ENCODE measurements at regions not wholly inside any gene's neighbourhood (a gene's known extent, or its start where the extent isn't known, plus 50 kb on each side); places are given as distances from the start of the nearest gene placed in this dataset.
"Not testable (repeated sequence)": the region's sequence is repeated elsewhere in the genome, so short reads cannot be mapped to it uniquely, and the experiment has no call there.

DNA sequence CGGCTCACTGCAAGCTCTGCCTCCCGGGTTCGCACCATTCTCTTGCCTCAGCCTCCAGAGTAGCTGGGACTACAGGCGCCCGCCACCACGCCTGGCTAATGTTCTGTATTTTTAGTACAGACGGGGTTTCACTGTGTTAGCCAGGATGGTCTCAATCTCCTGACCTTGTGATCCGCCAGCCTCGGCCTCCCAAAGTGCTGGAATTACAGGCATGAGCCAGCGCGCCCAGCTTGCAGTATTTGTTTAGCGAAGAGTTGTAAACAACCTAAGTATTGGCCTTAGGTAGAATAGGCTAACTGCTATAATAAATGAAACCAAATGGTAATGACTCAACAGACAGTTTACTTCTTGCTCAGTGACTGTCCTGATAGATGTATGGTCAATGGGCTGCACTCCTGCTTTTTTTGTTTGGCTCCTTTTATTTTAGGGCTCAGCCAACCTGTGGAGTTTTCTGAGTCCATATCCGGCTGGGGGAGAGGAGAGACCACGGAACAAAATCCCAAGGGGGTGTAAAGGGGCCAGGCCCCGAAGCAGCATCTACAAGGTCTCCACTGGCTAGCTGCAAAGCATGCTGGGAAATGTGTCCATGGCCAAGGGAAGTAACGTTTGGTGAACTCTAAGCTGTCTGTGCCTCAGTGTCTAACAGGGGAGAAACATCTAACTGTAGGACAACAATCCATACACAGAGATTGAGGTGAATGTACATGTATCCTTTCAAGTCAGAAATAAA, 841.0 kb upstream of the ID2 start:
- no peak for DNase-seq (ENCODE audit: low read depth, low spot score)

DNA sequence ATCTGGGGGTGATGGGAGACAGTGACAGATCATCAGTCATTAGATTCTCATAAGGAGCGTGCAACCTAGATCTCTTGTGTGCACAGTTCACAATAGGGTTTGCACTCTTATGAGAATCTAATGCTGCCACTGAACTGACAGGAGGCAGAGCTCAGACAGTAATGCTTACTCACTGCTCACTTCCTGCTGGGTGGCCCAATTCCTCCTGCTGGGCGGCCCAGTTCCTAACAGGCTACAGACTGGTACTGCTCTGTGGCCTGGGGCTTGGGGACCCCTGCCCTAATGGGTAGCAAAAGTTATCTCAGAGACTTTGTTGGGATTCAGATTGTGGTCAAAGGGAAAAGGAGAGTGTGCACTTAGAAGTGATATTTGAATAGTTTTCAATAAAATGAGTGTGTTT, 840.1 kb upstream of the ID2 start:
- no peak for DNase-seq (ENCODE audit: low read depth, low spot score)

DNA sequence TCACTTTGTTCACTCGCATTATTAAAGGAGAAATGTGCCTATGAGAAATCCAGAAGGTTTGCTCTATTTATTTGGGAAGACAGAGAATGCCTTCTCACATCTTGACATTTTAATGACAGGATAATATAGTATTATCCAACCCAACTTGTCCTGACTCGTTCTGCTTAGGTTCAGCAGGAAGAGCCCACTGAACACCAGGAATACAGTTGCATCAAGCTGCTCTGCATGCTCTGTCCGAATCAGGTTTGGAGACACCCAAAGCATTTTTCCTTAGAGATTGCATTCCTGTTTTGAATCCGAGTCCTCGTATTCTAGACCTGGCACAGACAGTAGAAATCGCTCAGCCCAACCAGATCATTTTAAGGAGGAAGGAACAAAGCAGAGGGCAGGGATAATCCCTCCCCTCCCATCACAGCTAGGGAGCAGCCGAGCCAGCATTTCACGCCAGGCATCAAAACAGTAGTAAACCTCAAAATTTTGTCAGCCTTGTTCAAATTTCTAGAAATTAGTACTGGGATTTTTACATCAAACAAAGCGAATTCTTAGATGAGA, 837.4 kb upstream of the ID2 start:
- no peak for DNase-seq (ENCODE audit: low read depth, low spot score)

DNA sequence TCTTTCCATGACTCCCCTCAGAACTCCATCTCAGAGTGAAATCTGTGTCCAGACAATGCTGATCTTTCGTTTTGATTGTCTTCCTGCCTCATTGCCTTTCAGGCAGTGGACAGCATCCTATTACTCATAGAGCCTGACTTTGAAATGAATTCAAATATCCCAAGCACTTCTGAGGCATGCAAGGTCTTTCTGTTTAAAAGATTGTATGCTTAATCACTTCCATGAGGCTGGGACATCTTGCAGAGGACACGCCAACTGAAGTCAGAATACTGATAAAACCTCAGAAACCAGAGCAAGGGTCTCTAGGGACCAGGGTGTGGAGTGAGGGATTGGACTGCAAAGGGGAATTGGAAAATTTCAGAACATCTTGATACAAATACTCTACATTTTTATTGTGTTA, 836.5 kb upstream of the ID2 start:
- DNase-seq (ENCODE audit: low read depth, low spot score): no peak

DNA sequence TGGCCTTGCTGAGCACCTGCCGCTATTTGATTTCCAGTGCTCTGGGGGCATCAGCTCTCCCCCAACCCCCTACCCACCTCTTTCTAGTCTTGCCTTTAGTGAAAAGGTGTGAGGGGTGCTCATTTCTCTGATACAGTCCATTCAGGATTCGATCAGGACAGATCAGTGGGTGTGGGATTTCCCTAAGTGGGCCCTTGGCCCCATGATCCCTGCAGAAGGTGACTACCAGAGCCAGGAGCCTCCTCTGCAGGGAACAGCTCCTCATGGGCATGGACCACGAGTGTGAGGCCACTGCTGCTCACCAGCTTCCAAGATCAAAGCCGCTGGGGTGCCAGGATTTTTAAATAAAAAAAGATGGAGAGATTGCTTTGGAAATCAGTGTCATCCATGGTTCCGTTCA, 835.2 kb upstream of the ID2 start:
- DNase-seq (ENCODE audit: low read depth, low spot score): no peak

DNA sequence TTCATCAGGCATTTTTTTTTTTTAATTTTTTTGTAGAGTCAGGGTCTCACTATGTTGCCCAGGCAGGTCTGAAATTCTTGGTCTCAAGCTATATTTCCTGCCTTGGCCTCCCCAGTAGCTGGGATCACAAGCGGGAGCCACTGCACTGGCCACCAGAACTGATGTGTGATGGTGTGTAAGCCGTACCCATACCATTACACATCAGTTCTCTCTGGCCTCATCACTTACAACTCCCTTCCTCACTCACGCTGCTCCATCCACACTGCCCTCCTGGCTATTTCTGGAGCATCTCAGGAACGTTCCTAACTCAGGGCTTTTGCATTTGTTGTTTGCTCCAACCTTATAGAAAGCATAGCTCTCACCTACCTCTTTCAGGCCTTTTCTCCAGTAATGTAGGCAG, 834.5 kb upstream of the ID2 start:
- no peak for DNase-seq (ENCODE audit: low read depth, low spot score)

DNA sequence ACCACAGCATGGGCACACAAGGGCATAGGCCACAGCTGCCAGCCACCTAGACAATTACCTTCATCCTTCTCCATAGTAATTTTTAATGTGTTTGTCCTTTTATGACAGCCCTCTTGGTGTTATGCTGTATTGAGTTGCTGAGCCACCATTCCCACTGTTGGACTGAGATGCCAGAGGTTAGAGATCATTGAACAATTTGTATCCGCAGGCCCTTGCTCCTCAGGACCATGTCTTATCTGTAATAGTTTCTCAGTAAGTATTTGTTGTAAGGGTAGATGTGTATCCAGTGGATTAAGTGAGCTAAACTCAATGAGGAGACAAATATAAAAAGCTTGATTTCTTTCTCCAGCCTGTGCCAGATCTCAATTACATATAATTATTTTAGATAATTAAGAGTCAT, 832.8 kb upstream of the ID2 start:
- DNase-seq (ENCODE audit: low read depth, low spot score): no peak

DNA sequence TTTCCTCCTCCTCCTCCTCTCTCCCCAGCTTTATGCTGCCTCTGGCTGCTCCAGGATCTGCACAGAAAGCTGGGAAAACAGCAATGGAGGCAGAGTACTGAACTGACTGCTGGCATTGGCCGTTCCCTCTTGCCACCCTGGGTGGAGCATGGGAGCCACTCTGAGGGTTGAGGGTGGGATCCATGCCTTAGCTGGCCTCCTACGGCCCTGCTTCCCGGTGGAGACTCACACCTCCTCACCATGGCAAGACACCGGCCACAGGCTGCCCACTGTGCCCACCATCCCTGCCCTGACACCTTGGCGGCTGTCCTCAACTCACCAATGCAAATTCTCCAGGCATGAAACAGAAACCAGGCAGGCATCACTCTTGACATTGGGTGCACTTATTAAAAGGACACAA, 832.3 kb upstream of the ID2 start:
- no peak for DNase-seq (ENCODE audit: low read depth, low spot score)

DNA sequence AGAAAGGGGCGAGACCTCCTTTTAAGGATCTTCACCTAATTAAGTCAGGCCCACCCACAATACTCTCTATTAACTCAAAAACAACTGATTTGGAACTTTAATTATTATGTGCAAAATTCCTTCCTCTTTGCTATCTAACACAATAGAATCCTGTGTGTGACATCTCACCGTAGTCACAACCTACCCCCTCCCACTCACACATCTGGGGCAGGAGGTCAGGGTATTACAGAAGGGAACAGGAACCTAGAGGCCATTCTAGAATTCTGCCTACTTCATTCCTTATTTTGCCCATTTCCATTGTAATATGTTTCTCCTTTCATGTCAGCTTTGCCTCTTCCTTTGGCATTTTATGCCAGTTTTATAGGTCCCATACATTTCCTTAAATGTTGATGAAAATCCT, 829.3 kb upstream of the ID2 start:
- DNase-seq (ENCODE audit: low read depth, low spot score): no peak

DNA sequence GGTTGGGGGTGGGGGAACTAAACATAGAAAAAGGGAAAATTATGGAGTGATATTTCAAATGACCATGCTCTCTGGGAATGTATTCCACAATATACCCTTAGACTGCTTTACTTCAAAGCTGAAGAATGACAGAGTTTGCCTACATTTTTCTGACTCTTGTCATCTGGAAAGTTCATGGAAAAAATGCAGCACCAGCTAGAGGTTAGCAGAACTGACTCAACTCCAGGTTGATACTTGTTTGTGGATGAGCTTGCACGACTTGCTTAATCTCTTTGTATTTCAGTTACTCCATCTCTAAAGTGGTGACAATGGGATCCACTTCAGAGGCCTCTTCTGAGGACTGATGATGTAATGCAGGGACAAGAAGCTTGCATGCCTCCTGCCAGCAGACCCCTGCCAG, 824.0 kb upstream of the ID2 start:
- DNase-seq (ENCODE audit: low read depth, low spot score): no peak

DNA sequence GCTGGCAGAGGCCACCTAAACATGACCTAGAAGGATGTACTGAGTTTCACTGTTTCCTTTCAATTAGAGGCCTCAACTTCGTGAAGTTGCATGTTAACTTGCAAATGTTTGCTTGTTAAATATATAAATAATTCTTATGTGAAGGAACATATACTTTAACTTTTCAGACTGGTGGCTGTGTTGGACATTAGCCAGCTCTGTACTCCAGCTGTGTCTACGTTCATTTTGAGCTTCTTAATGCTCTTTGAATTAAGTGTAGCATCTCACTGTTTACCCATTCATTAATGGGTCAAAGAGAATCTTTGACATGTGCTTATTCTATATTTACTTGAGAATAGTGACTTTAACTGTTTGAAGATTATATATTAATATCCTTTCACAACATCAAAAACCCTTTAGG, 823.2 kb upstream of the ID2 start:
- DNase-seq (ENCODE audit: low read depth, low spot score): no peak

DNA sequence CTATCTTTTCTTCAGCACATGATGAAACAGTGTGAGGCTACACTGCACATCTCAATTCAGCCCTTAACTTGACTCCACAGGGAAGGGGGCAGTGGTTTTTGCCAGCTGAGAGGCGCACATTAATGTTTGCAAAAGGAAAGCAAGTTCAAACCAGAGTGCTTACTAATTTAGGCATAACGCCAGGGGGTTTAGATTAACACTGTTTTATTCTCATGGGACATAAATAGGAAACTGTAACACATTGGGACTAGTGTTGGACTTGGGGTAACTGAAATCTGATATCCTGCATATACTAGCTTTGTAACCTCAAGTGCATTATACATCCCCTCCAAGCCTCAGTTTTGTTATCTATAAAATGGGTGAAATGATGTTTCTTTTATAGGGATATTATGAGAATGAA, 821.2 kb upstream of the ID2 start:
- DNase-seq (ENCODE audit: low read depth, low spot score): no peak

DNA sequence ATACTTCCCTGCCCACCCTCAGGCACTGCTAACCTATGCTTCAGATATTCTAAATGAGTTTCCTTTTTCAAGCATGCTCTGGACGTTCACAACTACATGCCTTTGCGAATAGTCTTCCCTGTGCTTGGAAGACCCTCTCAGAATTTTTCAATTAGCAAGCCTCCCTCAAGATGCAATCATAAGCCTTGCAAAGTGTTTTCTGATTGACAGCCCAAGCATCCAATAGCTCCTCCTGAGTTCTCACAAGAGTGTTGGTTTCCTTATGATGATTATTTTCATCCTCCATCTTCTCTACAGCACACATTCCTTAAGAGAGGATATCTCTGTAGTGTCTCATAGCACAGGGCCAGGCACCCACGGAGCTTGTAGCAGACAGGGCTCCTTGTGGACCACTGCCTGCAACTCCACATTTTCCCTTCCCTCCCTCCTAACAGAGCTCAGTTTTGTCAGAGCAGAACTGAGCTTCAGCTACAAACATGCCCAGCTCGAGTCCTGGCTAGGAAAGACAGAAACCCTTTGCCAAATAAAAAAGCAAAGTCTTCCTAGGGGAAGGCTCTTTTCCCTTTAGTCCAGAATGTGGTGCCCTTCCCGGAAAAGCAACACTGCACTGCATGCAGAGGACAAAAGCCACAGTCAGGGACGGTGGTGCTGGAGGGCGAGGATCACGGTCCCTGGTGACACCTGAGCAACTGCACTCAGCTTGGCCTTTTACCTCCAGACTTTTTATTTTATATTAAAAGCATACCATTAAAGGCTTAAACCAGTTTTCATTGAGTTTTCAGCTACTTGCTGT, 819.8 kb upstream of the ID2 start:
- no peak for DNase-seq (ENCODE audit: low read depth, low spot score)

DNA sequence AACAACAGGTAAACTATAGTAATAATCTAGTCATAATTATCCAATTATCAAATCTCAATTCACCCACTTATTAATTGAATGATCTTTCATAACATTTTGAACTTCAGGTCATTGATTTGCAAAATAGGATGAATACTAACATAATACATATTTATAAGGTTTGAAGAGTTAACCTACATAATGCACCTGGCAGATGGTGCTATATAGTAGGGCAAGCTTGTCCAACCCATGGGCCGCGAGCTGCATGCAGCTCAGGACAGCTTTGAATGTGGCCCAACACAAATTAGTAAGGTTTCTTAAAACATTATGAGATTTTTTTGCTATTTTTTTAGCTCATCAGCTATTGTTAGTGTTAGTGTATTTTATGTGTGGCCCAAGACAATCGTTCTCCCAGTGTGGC, 815.8 kb upstream of the ID2 start:
- no peak for DNase-seq (ENCODE audit: low read depth, low spot score)

DNA sequence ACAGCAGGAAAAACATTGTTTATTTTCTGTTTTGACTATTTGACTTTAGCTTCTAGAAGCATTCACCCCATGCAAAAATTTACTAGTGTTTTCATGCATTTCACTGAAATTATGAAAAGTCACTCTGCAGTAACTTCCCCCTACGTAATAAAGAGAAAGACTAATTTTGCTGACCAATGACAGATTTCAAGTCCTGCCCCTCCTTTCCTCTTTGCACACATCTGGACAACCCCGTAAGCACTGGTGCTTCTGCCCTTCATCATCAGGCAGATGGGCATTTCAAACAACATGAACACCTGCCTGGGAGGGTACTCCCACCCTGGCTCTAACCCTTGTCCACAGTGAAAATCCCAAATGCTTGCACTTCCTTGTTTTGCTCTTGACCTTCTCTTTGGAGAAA, 815.0 kb upstream of the ID2 start:
- DNase-seq (ENCODE audit: low read depth, low spot score): no peak

DNA sequence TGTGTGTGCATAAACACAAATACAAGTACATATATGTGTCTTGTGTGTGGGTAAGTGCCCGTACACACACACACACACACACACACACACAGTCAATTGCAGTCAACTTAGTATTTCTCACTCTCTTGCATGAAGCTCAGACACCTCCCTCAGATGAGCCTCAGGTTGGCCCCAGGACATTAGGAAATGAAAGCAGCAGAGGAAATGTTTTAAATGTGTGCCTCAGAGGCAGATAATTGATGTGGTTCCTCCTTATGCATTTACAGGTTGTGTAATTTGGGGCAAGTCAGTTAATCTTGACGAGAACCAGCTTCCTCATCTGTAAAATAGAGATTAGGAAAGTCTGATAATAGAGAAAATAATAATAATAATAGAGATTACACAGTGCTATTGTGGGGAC, 814.0 kb upstream of the ID2 start:
- no peak for DNase-seq (ENCODE audit: low read depth, low spot score)

DNA sequence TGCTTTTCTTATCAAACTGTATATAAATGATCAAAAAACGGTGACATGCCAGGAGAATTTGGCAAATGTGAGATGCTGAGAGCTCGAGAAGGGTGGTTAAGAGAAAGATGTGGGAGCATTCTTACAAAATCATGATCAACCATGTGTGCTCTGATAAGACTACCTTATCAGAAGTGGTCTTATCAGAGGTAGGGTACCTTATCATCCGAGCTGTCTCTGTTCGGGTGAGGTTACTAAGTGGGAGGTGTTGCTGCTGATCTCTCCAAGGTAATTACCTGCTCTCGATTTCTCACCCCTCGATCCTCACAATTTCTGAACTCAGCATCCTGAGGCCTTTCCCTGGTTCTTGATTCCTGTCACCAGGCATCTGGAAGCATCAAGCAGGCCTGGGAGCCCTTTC, 813.0 kb upstream of the ID2 start:
- DNase-seq (ENCODE audit: low read depth, low spot score): no peak

DNA sequence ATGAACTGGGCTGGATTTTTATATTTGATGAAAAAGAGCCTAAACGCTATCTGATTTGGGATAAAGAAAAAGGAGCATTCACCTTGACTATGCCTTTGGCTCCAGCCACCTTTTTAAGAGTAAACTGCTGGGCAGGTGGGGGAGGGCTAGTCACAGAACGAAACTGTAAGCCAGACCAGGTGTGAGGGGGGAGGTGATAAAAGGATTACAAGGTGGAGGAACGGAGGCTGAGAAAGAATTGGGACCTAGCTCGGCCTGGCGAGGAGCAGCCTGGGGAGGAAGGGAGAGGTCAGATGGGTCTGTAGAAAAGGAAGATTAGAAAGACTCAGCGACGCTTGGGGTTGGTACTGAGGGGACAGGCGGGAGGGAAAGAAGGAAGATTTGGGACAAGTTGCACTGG, 805.4 kb upstream of the ID2 start:
- not testable (repeated sequence) for DNase-seq (ENCODE audit: low read depth, low spot score)

DNA sequence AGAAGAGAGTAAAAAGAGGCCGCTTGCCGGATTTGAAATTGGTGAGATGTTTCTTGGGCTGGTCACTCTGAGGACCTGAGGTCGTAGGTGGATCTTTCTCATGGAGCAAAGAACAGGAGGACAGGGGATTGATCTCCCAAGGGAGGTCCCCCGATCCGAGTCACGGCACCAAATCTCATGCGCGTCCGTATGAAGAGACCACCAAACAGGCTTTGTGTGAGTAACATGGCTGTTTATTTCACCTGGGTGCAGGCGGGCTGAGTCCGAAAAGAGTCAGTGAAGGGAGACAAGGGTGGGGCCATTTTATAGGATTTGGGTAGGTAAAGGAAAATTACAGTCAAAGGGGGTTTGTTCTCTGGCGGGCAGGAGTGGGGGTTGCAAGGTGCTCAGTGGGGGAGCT, 803.6 kb upstream of the ID2 start:
- DNase-seq (ENCODE audit: low read depth, low spot score): not testable (repeated sequence)

DNA sequence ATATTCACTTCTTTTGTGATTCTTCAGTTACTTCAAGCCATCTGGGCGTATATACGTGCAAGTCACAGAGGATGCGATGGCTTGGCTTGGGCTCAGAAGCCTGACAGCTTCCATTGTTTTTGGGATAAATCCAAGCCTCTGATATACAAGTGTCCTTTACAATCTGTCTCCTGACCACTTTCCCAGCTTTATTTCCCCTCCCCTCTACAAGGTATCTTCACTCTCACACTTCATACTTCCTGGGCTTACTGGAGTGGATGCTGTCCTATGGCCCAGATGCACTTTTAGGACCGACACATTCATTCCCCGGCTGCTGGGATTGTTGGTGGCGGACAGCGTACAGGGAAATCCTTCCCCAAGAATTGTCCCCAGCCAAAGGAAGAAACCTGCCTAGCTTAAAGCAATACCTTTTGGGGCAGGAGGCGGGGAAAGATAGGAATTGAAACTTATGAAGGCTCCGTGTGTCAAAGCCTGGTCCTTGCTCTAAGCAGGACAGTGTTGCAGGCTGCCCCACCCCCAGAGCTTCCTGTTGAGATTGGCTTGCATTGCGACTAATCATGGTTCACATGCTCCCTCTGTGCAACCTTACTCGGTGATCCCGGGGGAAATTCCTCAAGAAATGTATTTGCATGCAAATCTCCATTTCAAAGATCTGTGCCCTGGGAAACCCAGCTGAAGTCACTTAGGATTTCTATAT, 802.9 kb upstream of the ID2 start:
- peak; percentile 87 for DNase-seq (ENCODE audit: low read depth, low spot score)

DNA sequence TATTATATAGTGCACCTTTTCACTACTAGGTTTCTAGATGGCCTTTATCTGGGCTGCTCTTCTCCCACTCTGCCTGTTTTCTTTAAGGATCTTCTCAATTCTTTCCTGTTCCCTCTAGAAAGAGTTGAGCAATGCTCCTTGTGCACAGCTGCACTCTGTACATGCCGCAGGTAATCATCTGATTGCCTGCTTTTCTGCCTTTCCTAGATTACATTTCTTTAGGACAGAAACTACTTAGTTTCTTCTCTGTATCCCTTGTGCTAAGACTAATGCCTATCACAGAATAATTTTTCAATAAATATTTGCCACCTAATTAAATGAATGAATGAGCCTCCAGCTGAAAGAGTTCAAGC, 802.4 kb upstream of the ID2 start:
- DNase-seq (ENCODE audit: low read depth, low spot score): no peak

DNA sequence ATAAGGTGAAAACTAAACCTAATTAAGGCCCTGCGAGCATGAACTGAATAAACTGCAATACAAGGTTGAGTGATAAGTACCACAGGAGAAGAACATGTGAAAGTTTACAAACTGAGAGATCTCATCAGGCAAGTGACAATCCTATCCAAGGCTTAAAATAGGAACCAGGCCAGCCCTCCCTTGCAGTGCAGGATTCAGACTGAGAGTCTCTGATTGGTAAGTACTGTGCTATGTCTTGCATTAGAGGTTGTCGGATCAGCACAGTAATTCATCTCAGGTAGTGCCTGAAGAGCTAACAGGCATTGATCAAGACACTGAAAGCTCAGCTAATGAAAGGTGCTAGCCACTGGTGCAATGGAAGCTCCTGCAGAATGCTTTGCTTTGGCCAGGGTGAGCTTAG, 801.7 kb upstream of the ID2 start:
- DNase-seq (ENCODE audit: low read depth, low spot score): no peak

DNA sequence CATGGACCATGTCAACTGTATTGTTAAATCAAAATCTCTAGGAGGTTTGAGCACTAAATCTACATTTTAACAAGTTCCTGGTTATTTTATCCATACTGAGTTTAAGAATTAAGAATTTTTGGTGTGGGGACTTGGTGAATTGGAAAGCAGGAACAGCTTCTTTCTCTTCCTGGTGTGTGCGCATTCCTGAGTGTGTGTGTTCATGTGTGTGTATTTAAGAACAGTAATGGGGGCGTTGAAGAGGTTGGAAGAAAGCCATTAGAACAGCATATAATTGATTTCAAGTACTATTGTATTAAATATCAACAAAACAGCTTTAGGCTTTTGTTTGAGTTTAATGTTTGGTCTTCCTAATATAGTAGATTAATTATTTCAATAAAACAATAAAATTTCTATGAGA, 801.3 kb upstream of the ID2 start:
- no peak for DNase-seq (ENCODE audit: low read depth, low spot score)

Data from iPS DF 19.7 (cell line).